ENCODE measurements at regions not wholly inside any gene's neighbourhood (a gene's known extent, or its start where the extent isn't known, plus 50 kb on each side); places are given as distances from the start of the nearest gene placed in this dataset.

DNA sequence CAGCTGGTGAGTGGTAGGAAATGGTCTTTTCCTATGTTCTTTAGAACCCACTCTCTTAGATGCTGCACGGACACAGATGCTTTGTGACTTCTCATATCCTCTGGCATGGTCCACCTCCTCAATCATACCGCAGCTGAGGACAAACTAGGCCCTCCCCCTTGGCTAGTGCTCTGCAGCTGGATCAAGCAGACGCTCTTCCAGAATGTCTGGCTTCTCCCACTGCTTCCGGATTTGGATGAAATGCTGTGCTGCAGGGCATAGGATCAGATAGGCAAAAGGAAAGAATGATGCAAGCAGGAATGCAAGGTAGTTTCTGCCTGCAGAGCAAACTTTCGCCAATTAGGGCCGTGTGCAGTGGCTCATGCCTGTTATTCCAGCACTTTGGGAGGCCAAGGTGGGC is 75.7 kb upstream of the SLC4A7 start (continued):
- TF ChIP-seq, protein P1, sequence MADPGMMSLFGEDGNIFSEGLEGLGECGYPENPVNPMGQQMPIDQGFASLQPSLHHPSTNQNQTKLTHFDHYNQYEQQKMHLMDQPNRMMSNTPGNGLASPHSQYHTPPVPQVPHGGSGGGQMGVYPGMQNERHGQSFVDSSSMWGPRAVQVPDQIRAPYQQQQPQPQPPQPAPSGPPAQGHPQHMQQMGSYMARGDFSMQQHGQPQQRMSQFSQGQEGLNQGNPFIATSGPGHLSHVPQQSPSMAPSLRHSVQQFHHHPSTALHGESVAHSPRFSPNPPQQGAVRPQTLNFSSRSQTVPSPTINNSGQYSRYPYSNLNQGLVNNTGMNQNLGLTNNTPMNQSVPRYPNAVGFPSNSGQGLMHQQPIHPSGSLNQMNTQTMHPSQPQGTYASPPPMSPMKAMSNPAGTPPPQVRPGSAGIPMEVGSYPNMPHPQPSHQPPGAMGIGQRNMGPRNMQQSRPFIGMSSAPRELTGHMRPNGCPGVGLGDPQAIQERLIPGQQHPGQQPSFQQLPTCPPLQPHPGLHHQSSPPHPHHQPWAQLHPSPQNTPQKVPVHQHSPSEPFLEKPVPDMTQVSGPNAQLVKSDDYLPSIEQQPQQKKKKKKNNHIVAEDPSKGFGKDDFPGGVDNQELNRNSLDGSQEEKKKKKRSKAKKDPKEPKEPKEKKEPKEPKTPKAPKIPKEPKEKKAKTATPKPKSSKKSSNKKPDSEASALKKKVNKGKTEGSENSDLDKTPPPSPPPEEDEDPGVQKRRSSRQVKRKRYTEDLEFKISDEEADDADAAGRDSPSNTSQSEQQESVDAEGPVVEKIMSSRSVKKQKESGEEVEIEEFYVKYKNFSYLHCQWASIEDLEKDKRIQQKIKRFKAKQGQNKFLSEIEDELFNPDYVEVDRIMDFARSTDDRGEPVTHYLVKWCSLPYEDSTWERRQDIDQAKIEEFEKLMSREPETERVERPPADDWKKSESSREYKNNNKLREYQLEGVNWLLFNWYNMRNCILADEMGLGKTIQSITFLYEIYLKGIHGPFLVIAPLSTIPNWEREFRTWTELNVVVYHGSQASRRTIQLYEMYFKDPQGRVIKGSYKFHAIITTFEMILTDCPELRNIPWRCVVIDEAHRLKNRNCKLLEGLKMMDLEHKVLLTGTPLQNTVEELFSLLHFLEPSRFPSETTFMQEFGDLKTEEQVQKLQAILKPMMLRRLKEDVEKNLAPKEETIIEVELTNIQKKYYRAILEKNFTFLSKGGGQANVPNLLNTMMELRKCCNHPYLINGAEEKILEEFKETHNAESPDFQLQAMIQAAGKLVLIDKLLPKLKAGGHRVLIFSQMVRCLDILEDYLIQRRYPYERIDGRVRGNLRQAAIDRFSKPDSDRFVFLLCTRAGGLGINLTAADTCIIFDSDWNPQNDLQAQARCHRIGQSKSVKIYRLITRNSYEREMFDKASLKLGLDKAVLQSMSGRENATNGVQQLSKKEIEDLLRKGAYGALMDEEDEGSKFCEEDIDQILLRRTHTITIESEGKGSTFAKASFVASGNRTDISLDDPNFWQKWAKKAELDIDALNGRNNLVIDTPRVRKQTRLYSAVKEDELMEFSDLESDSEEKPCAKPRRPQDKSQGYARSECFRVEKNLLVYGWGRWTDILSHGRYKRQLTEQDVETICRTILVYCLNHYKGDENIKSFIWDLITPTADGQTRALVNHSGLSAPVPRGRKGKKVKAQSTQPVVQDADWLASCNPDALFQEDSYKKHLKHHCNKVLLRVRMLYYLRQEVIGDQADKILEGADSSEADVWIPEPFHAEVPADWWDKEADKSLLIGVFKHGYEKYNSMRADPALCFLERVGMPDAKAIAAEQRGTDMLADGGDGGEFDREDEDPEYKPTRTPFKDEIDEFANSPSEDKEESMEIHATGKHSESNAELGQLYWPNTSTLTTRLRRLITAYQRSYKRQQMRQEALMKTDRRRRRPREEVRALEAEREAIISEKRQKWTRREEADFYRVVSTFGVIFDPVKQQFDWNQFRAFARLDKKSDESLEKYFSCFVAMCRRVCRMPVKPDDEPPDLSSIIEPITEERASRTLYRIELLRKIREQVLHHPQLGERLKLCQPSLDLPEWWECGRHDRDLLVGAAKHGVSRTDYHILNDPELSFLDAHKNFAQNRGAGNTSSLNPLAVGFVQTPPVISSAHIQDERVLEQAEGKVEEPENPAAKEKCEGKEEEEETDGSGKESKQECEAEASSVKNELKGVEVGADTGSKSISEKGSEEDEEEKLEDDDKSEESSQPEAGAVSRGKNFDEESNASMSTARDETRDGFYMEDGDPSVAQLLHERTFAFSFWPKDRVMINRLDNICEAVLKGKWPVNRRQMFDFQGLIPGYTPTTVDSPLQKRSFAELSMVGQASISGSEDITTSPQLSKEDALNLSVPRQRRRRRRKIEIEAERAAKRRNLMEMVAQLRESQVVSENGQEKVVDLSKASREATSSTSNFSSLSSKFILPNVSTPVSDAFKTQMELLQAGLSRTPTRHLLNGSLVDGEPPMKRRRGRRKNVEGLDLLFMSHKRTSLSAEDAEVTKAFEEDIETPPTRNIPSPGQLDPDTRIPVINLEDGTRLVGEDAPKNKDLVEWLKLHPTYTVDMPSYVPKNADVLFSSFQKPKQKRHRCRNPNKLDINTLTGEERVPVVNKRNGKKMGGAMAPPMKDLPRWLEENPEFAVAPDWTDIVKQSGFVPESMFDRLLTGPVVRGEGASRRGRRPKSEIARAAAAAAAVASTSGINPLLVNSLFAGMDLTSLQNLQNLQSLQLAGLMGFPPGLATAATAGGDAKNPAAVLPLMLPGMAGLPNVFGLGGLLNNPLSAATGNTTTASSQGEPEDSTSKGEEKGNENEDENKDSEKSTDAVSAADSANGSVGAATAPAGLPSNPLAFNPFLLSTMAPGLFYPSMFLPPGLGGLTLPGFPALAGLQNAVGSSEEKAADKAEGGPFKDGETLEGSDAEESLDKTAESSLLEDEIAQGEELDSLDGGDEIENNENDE (IDR thresholded peaks at IDR 0.05; ENCODE audit: insufficient replicate concordance, low read length) = no peak
- TF ChIP-seq CHD2 (IDR thresholded peaks at IDR 0.05; ENCODE audit: low read length) = no peak
- no peak for TF ChIP-seq EZH2 (IDR thresholded peaks at IDR 0.05; ENCODE audit: low read depth, low read length, severe bottlenecking)
- no peak for TF ChIP-seq EGR1 (IDR thresholded peaks at IDR 0.05; ENCODE audit: borderline replicate concordance, low read depth, low read length)
- TF ChIP-seq POU5F1 (IDR thresholded peaks at IDR 0.05; ENCODE audit: low read depth, low read length) = no peak
- no peak for TF ChIP-seq GTF2F1 (IDR thresholded peaks at IDR 0.05; ENCODE audit: borderline replicate concordance, low read depth, low read length)
- TF ChIP-seq CREB1 (IDR thresholded peaks at IDR 0.05) = no peak
- no peak for TF ChIP-seq EP300 (IDR thresholded peaks at IDR 0.05; ENCODE audit: borderline replicate concordance in 1 of 2, low read depth in 2 of 2, low read length in 2 of 2)
- TF ChIP-seq ASH2L (IDR thresholded peaks at IDR 0.05; ENCODE audit: low read length) = no peak
- TF ChIP-seq BACH1 (IDR thresholded peaks at IDR 0.05; ENCODE audit: low read length) = no peak
- no peak for TF ChIP-seq POLR2A (IDR thresholded peaks at IDR 0.05; ENCODE audit: control extremely low read depth in 1 of 2, low read depth in 2 of 2, low read length in 2 of 2)

All from H1 (cell line).